OCI-LY1 (cell line): ENCODE measurements at regions not wholly inside any gene's neighbourhood (a gene's known extent, or its start where the extent isn't known, plus 50 kb on each side); places are given as distances from the start of the nearest gene placed in this dataset.

Source experiments
- EZH2 ChIP-seq: fragments of 200-600 bp; sonication (generic), shearing (Covaris generic); IDR thresholded peaks from 2 replicates; pipeline ENCODE4 v1.8.0; 2017; ENCODE audit warnings: borderline replicate concordance, mixed run types, mild to moderate bottlenecking, antibody characterized with exemption, low read length, moderate library complexity, mixed read lengths
- TF ChIP-seq, protein P1 (sequence below): fragments of 200-600 bp; sonication (generic), shearing (Covaris generic); IDR thresholded peaks from 2 replicates; pipeline ENCODE4 v1.5.1; 2017; ENCODE audit warnings: mild to moderate bottlenecking, antibody characterized with exemption, low read length, moderate library complexity, mixed read lengths

DNA sequence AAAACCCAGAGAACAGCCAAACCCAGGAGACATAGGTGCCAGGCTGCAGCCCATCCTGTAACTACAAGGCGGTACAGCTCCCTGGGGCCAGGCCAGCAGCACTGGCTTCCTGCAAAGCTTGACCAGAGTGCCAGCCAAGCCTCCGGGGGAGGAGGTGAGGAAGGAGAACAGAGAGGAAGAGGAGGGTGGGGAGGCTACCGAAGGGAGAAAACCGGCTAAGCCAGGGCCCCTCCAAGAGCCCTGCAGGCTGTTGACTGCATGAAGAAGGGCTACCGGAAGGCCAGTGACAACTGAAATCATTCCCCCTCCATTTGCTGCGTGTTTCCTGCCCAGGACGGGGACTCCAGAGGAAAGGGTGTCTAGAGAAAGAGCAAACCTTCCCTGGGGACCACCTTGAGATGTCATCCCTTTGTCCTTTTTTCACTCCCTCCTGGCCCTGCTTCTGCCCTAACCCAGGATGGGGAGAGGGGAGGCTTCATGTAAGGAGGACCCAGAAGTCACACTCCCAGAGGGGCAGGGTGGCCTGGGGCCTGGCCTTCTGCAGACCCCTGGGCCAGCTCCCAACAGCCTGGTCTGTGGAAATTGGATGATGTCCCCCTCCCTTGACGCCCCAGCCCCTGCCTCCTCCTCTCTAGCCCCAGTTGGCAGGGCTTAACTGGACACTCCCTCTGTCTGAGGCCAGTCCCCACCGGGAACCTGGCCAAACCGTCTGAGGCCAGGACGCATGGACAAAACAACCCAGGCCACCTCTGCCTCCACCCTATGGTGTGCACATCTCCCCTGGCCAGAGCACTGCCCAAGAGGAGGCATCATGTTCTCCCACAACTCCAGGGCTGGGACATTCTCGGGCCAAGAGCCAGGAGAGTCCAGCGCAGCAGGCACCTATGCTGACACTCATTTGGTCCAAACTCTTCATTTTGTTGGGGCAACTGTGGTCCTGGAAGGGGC is 207.8 kb downstream of the CYP26B1 start:
- TF ChIP-seq, protein P1, sequence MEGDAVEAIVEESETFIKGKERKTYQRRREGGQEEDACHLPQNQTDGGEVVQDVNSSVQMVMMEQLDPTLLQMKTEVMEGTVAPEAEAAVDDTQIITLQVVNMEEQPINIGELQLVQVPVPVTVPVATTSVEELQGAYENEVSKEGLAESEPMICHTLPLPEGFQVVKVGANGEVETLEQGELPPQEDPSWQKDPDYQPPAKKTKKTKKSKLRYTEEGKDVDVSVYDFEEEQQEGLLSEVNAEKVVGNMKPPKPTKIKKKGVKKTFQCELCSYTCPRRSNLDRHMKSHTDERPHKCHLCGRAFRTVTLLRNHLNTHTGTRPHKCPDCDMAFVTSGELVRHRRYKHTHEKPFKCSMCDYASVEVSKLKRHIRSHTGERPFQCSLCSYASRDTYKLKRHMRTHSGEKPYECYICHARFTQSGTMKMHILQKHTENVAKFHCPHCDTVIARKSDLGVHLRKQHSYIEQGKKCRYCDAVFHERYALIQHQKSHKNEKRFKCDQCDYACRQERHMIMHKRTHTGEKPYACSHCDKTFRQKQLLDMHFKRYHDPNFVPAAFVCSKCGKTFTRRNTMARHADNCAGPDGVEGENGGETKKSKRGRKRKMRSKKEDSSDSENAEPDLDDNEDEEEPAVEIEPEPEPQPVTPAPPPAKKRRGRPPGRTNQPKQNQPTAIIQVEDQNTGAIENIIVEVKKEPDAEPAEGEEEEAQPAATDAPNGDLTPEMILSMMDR: no peak
- no peak for TF ChIP-seq EZH2
